ENCODE measurements at regions not wholly inside any gene's neighbourhood (a gene's known extent, or its start where the extent isn't known, plus 50 kb on each side); places are given as distances from the start of the nearest gene placed in this dataset.

DNA sequence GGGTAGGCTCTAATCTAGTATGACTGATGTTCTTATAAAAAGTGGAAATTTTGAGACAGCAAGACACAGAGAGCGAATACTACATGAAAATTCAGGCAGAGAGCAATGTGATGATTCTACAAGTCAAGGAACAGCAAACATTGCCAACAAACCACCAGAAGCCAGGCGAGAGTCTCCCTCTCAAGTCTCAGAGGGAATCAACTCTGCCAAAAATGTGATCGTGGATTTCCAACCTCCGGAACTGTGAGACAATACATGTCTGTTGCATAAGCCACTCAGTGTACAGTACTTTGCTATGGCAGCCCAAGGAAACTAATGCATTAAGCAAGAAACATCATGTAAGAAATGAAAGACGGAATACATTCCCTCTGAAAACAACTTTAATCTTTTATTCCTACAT is 52.1 kb upstream of the CCNG1 start:
- no peaks in the 10 kb centered on the region for H3K27me3 ChIP-seq (ENCODE audit: insufficient read depth, low read length)
- H3K9ac ChIP-seq (ENCODE audit: extremely low read depth, insufficient read length, low read length) = no peak overlapping the region
- no peak overlapping the region for H4K5ac ChIP-seq (ENCODE audit: insufficient read length, low read depth, low read length)
- H4K20me1 ChIP-seq (ENCODE audit: control insufficient read depth, insufficient read depth, insufficient read length) = no peaks in the 10 kb centered on the region
- no peak overlapping the region for H2BK12ac ChIP-seq (ENCODE audit: insufficient read length, low read depth, low read length)
- H2AFZ ChIP-seq (ENCODE audit: low read length) = no peak overlapping the region
- H3K79me1 ChIP-seq (ENCODE audit: insufficient read depth, low read depth, low read length, poor library complexity, severe bottlenecking) = no peaks in the 10 kb centered on the region
- H2BK15ac ChIP-seq (ENCODE audit: low read depth, low read length) = no peak overlapping the region
- no peak overlapping the region for H2AK5ac ChIP-seq (ENCODE audit: insufficient read length, low read length)
- no peaks in the 10 kb centered on the region for H3K4me1 ChIP-seq (ENCODE audit: insufficient read depth, low read length)
- H3K79me2 ChIP-seq (ENCODE audit: insufficient read depth, low read length) = no peaks in the 10 kb centered on the region
- H3T11ph ChIP-seq (ENCODE audit: low read length) = no peak overlapping the region
- H2BK120ac ChIP-seq (ENCODE audit: low read depth, low read length, poor library complexity, severe bottlenecking) = no peak overlapping the region
- no peak overlapping the region for H3K4ac ChIP-seq (ENCODE audit: low read depth, low read length)
- no peak overlapping the region for H2BK5ac ChIP-seq (ENCODE audit: insufficient read length, low read length)
- no peak overlapping the region for H3K18ac ChIP-seq (ENCODE audit: insufficient read length, low read depth, low read length)
- DNase-seq = no peak
- WGBS (ENCODE audit: extremely low coverage, insufficient read length, low lambda C conversion rate) = no CpG with 5 or more reads among the region's 5 CpGs
- no peak overlapping the region for H4K8ac ChIP-seq (replicated peaks; ENCODE audit: insufficient read length, low read depth, low read length)
- no peak overlapping the region for H2BK20ac ChIP-seq (ENCODE audit: low read depth, low read length, poor library complexity, severe bottlenecking)
- H3K4me2 ChIP-seq (ENCODE audit: insufficient read depth, insufficient read length, low read length) = no peak overlapping the region
- Mint-ChIP-seq H3K36me3 (ENCODE audit: insufficient read depth in 1 of 3, low read depth in 3 of 3) (peaks cover 0 to under 1% (median 0%) of the 10 kb centered on the region in 3 experiments; a peak in 1 of 7 replicates), H3K4me1 (0 out of 4 replicates have a peak, but pooled peaks cover 2% of the 10 kb centered on the region in 2 experiments), H3K27ac (no peak overlapping the region; a peak in 1 of 7 replicates), H3K27me3 (ENCODE audit: low read depth) (no peaks in the 10 kb centered on the region), H3K9me3 (peaks cover under 1 to 1% of the 10 kb centered on the region in 2 experiments; a peak in 3 of 5 replicates), H3K4me3 (no peak overlapping the region)
- H3K56ac ChIP-seq (ENCODE audit: insufficient read length, low read depth, low read length) = no peak overlapping the region
- no peak overlapping the region for H3K27ac ChIP-seq (ENCODE audit: insufficient read length, low read depth, low read length)
- H3K9me3 ChIP-seq (ENCODE audit: control insufficient read depth, low read depth, low read length) = no peaks in the 10 kb centered on the region
- TF ChIP-seq, protein P1, sequence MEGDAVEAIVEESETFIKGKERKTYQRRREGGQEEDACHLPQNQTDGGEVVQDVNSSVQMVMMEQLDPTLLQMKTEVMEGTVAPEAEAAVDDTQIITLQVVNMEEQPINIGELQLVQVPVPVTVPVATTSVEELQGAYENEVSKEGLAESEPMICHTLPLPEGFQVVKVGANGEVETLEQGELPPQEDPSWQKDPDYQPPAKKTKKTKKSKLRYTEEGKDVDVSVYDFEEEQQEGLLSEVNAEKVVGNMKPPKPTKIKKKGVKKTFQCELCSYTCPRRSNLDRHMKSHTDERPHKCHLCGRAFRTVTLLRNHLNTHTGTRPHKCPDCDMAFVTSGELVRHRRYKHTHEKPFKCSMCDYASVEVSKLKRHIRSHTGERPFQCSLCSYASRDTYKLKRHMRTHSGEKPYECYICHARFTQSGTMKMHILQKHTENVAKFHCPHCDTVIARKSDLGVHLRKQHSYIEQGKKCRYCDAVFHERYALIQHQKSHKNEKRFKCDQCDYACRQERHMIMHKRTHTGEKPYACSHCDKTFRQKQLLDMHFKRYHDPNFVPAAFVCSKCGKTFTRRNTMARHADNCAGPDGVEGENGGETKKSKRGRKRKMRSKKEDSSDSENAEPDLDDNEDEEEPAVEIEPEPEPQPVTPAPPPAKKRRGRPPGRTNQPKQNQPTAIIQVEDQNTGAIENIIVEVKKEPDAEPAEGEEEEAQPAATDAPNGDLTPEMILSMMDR (conservative IDR thresholded peaks at IDR 0.05) = no peak
- no peak overlapping the region for H3K14ac ChIP-seq (ENCODE audit: insufficient read depth, low read length)
- H4K91ac ChIP-seq (ENCODE audit: insufficient read length, low read depth, low read length) = no peak overlapping the region
- H3K23ac ChIP-seq (ENCODE audit: insufficient read length, low read depth, low read length) = no peak overlapping the region
- H3K23me2 ChIP-seq (ENCODE audit: insufficient read length, low read depth, low read length, poor library complexity, severe bottlenecking) = no peaks in the 10 kb centered on the region
